Activated CD8-positive, alpha-beta T cell treated with anti-CD3 and anti-CD28 coated beads for 36 hours (primary cell): ENCODE measurements at regions not wholly inside any gene's neighbourhood (a gene's known extent, or its start where the extent isn't known, plus 50 kb on each side); places are given as distances from the start of the nearest gene placed in this dataset.

Experiments used
- ATAC-seq: fragments of 200-7000 bp; cut with Tn5 transposase; one replicate; pipeline ENCODE4 v1.10.0; 2021; ENCODE audit warnings: mild to moderate bottlenecking, moderate library complexity
- CTCF ChIA-PET: fragments of 350-600 bp; sonication (Branson Sonifier 250); formaldehyde crosslinking; loops from one replicate; lab custom pipeline; 2021; ENCODE audit warnings: antibody characterized with exemption; lab: Charles Lee
- POLR2A ChIA-PET: fragments of 350-600 bp; sonication (Branson Sonifier 250); formaldehyde crosslinking; loops from one replicate; lab custom pipeline; 2021; ENCODE audit warnings: antibody characterized with exemption; lab: Charles Lee
- DNase-seq: peaks from one replicate; pipeline ENCODE4 v3.0.0-alpha.2; 2020
- H3K27ac Mint-ChIP-seq: one replicate; pipeline ENCODE4 v1.8.0; 2021; ENCODE audit warnings: mild to moderate bottlenecking, mixed read lengths
- H3K27me3 Mint-ChIP-seq: one replicate; pipeline ENCODE4 v1.8.0; 2021; ENCODE audit warnings: mixed read lengths
- H3K36me3 Mint-ChIP-seq: one replicate; pipeline ENCODE4 v1.8.0; 2021; ENCODE audit warnings: low read depth, mixed read lengths
- H3K4me1 Mint-ChIP-seq: one replicate; pipeline ENCODE4 v1.8.0; 2021; ENCODE audit warnings: low read depth, mixed read lengths
- H3K4me3 Mint-ChIP-seq: one replicate; pipeline ENCODE4 v1.8.0; 2021; ENCODE audit warnings: mild to moderate bottlenecking, moderate library complexity, mixed read lengths
- H3K9me3 Mint-ChIP-seq: one replicate; pipeline ENCODE4 v1.8.0; 2021; ENCODE audit warnings: mixed read lengths
- CTCF ChIP-seq: fragments of 200-600 bp; IDR thresholded peaks from one replicate; pipeline ENCODE4 v1.8.0; 2022; ENCODE audit warnings: antibody characterized with exemption, mild to moderate bottlenecking
- intact Hi-C: fragments of 100-400 bp; cut with micrococcal nuclease; formaldehyde crosslinking; loops from one replicate; pipeline ENCODE4 v1.10.0; 2022

DNA sequence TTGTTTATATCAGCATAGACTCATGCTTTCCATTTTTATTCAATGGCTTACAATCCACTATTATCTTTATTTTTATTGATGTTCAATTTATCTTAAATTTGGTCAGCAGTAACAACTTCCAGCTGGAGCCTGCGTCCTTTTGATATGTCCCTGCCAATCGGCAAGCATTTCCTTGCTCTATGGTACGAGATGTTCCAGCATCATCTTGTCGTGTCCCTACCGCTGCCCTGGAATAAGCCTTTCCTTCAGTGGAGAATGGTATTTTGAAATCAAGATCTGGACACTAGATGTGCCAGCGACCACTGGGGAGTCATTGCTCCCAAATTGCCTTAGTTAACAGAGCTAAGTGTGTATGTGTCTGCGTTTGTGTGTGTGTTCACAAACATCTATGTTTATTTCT lies 151.6 kb upstream of the RGMB start:
- POLR2A ChIA-PET: no interaction called here
- H3K36me3 Mint-ChIP-seq: no peaks in the 10 kb centered on the region

DNA sequence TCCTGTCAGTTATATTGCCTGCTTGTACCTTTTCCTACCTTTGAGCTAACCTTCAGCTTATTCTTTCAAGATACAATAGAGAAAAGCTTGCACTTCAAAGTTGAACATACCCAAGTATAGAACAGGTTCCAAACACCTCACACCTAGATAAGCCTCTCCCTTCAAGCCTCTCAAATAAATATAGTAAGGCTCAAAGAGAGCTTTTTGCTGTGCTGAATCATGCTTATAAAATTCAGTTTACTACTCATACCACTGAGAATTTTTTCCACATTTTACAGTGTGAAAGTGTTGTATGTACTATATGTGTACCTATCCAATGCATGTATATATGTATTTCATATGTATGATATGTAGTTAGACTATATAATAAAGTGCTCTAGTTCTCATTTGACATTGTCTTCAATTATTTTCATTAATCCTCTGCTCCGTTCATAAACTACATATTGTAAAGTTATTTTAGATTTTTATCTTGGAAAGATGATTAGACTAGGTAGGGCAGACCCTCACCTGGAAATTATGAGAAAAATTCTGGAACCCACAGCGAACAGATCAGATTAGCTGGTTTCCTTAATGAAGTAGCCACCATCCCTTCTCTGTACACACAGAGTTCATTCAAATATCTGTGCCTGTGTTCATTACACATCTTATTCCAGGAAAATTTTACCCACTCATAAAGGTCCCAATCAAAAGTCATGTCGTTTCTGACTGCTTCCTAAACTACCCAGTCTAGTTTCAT lies 149.2 kb upstream of the RGMB start:
- Mint-ChIP-seq H3K4me3 (no peak overlapping the region), H3K36me3 (no peaks in the 10 kb centered on the region), H3K27me3 (peaks cover 5% of the 10 kb centered on the region), H3K27ac (no peak overlapping the region), H3K4me1 (no peaks in the 10 kb centered on the region), H3K9me3 (no peaks in the 10 kb centered on the region)
- ChIA-PET POLR2A (no interaction called here), CTCF (no interaction called here)
- DNase-seq: no peak
- no peak for ATAC-seq
- intact Hi-C loops: no loop called here
- TF ChIP-seq CTCF: no peak

More for the DNA sequence above, 151.6 kb upstream of the RGMB start:
- H3K27me3 Mint-ChIP-seq: peaks cover 5% of the 10 kb centered on the region
- H3K27ac Mint-ChIP-seq: no peak overlapping the region
- DNase-seq (no peak), ATAC-seq (no peak)
- no peaks in the 10 kb centered on the region for H3K4me1 Mint-ChIP-seq
- intact Hi-C loops: no loop called here
- no peak overlapping the region for H3K4me3 Mint-ChIP-seq
- CTCF ChIA-PET: no interaction called here
- no peaks in the 10 kb centered on the region for H3K9me3 Mint-ChIP-seq
- TF ChIP-seq CTCF: no peak

GRCh38 chr5:98627121-98627520 lies 146.3 kb upstream of the RGMB start:
- H3K36me3 Mint-ChIP-seq: no peaks in the 10 kb centered on the region
- no peak for DNase-seq
- intact Hi-C loops: no loop called here
- CTCF ChIA-PET: interaction anchor here (1.6 kb wide), 1 partner anchor 141 kb away, joined by 4 read pairs; no protein-coding TSS in a partner anchor
- no peak for TF ChIP-seq CTCF
- no peaks in the 10 kb centered on the region for H3K9me3 Mint-ChIP-seq
- H3K4me1 Mint-ChIP-seq: no peaks in the 10 kb centered on the region
- no peak overlapping the region for H3K27ac Mint-ChIP-seq
- POLR2A ChIA-PET: no interaction called here
- H3K27me3 Mint-ChIP-seq: peaks cover 4% of the 10 kb centered on the region
- H3K4me3 Mint-ChIP-seq: no peak overlapping the region
- no peak for ATAC-seq

GRCh38 chr5:98630621-98631020 lies 142.8 kb upstream of the RGMB start:
- Mint-ChIP-seq H3K4me1 (no peaks in the 10 kb centered on the region), H3K9me3 (no peaks in the 10 kb centered on the region), H3K27ac (no peak overlapping the region), H3K27me3 (peaks cover 4% of the 10 kb centered on the region), H3K36me3 (no peaks in the 10 kb centered on the region), H3K4me3 (no peak overlapping the region)
- intact Hi-C loops: no loop called here
- ChIA-PET POLR2A (no interaction called here), CTCF (no interaction called here)
- no peak for TF ChIP-seq CTCF
- DNase-seq (no peak), ATAC-seq (no peak)

GRCh38 chr5:98631311-98632054 lies 142.0 kb upstream of the RGMB start:
- ChIA-PET CTCF (no interaction called here), POLR2A (no interaction called here)
- Mint-ChIP-seq H3K27ac (no peak overlapping the region), H3K4me1 (no peaks in the 10 kb centered on the region), H3K27me3 (peaks cover 3% of the 10 kb centered on the region), H3K9me3 (no peaks in the 10 kb centered on the region), H3K36me3 (no peaks in the 10 kb centered on the region), H3K4me3 (no peak overlapping the region)
- DNase-seq: no peak
- no peak for TF ChIP-seq CTCF
- intact Hi-C loops: no loop called here
- no peak for ATAC-seq
